Mesendoderm (in vitro differentiated cells): ENCODE measurements at regions not wholly inside any gene's neighbourhood (a gene's known extent, or its start where the extent isn't known, plus 50 kb on each side); places are given as distances from the start of the nearest gene placed in this dataset.

Experiments
- DNase-seq: peaks from one replicate; pipeline ENCODE4 v3.0.0; 2013
- H2AK5ac ChIP-seq: 2 replicates; pipeline ENCODE4 v1.6.1; 2013; ENCODE audit warnings: low read length, inconsistent platforms
- H2BK120ac ChIP-seq: 2 replicates; pipeline ENCODE4 v1.6.1; 2013; ENCODE audit warnings: low read depth, mild to moderate bottlenecking, low read length, moderate library complexity, mixed read lengths
- H2BK15ac ChIP-seq: replicated peaks from 2 replicates; pipeline ENCODE4 v1.6.1; 2013; ENCODE audit warnings: low read depth, mild to moderate bottlenecking, moderate library complexity
- H2BK5ac ChIP-seq: 2 replicates; pipeline ENCODE4 v1.6.1; 2013; ENCODE audit warnings: low read length, inconsistent platforms
- H3K18ac ChIP-seq: 2 replicates; pipeline ENCODE4 v1.6.1; 2013; ENCODE audit warnings: mild to moderate bottlenecking, low read length, mixed read lengths
- H3K23ac ChIP-seq: one replicate; pipeline ENCODE4 v1.6.1; 2013; ENCODE audit warnings: low read length
- H3K27ac ChIP-seq: 2 replicates; pipeline ENCODE4 v1.5.1; 2013; ENCODE audit warnings: low read depth, mild to moderate bottlenecking, inconsistent platforms, low read length, moderate library complexity
- H3K27me3 ChIP-seq: 2 replicates; pipeline ENCODE4 v1.6.1; 2013; ENCODE audit warnings: low read length, control low read depth, mild to moderate bottlenecking, inconsistent platforms; ENCODE audit not compliant: insufficient read depth, poor library complexity
- H3K36me3 ChIP-seq: 2 replicates; pipeline ENCODE4 v1.6.1; 2013; ENCODE audit warnings: low read length, inconsistent platforms; ENCODE audit not compliant: control insufficient read depth, insufficient read depth
- H3K4ac ChIP-seq: one replicate; pipeline ENCODE4 v1.6.1; 2013; ENCODE audit warnings: low read depth, mild to moderate bottlenecking, low read length, moderate library complexity
- H3K4me1 ChIP-seq: 2 replicates; pipeline ENCODE4 v1.6.1; 2013; ENCODE audit warnings: low read depth, low read length, inconsistent platforms; ENCODE audit not compliant: control insufficient read depth
- H3K4me2 ChIP-seq: 2 replicates; pipeline ENCODE4 v1.6.1; 2013; ENCODE audit warnings: low read length
- H3K4me3 ChIP-seq: 2 replicates; pipeline ENCODE4 v1.5.1; 2013; ENCODE audit warnings: mild to moderate bottlenecking, low read length
- H3K56ac ChIP-seq: one replicate; pipeline ENCODE4 v1.6.1; 2013; ENCODE audit warnings: low read length
- H3K79me1 ChIP-seq: 2 replicates; pipeline ENCODE4 v1.6.1; 2013; ENCODE audit warnings: low read length, inconsistent platforms
- H3K79me2 ChIP-seq: 2 replicates; pipeline ENCODE4 v1.6.1; 2013; ENCODE audit warnings: mild to moderate bottlenecking, low read length; ENCODE audit not compliant: control insufficient read depth, insufficient read depth
- H3K9ac ChIP-seq: 2 replicates; pipeline ENCODE4 v1.6.1; 2013; ENCODE audit warnings: low read length, inconsistent platforms
- H4K5ac ChIP-seq: one replicate; pipeline ENCODE4 v1.6.1; 2013; ENCODE audit warnings: low read length
- H4K8ac ChIP-seq: one replicate; pipeline ENCODE4 v1.6.1; 2013; ENCODE audit warnings: low read depth, mild to moderate bottlenecking, control low read depth, low read length, moderate library complexity
- WGBS: extraction: QIAGEN DNeasy Blood & Tissue Kit; methylation state at CpG from one replicate; pipeline ENCODE4 v1.1.7; 2013; ENCODE audit warnings: low lambda C conversion rate, missing lambda C conversion rate; ENCODE audit not compliant: insufficient coverage; ENCODE audit errors: extremely low coverage; 5-methylcytosine and 5-hydroxymethylcytosine counted together

DNA sequence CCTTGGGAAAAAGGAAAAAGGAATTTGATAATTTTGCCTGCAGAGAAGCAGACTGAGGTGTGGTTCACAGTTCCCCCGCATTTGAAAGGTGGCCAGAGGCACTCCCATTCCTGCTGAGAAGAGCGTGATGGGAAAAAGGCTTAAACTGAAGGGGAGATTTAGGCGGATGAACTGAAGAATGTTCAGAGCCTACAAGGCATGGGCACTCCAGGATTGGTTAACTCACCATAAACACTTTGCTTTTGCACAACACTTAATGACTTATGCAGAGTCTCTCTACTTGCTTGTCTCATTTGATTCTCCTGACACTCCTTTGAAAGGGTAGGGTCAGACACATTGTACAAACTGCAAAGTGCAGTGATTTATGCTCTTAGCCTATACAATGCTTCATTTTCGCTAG, 119.6 kb upstream of the RUNX1 start:
- H2BK15ac ChIP-seq, result no peak overlapping the region
- H3K4me1 ChIP-seq, result peaks cover 5% of the 10 kb centered on the region
- H3K9ac ChIP-seq, result no peak overlapping the region
- H2BK5ac ChIP-seq, result no peak overlapping the region
- no peak overlapping the region for H3K18ac ChIP-seq
- H3K27me3 ChIP-seq, result no peaks in the 10 kb centered on the region
- H2AK5ac ChIP-seq, result no peak overlapping the region
- no peak overlapping the region for H4K8ac ChIP-seq
- DNase-seq, result peak; percentile 13
- H3K4me2 ChIP-seq, result no peak overlapping the region
- H3K23ac ChIP-seq, result no peak overlapping the region
- no peaks in the 10 kb centered on the region for H3K79me2 ChIP-seq
- H2BK120ac ChIP-seq, result no peak overlapping the region
- no peak overlapping the region for H4K5ac ChIP-seq
- no peak overlapping the region for H3K4me3 ChIP-seq
- H3K36me3 ChIP-seq, result no peaks in the 10 kb centered on the region
- H3K79me1 ChIP-seq, result no peaks in the 10 kb centered on the region
- no peak overlapping the region for H3K56ac ChIP-seq
- H3K27ac ChIP-seq, result no peak overlapping the region
- no CpG with 5 or more reads among the region's 4 CpGs for whole genome bisulfite sequencing
- no peak overlapping the region for H3K4ac ChIP-seq

DNA sequence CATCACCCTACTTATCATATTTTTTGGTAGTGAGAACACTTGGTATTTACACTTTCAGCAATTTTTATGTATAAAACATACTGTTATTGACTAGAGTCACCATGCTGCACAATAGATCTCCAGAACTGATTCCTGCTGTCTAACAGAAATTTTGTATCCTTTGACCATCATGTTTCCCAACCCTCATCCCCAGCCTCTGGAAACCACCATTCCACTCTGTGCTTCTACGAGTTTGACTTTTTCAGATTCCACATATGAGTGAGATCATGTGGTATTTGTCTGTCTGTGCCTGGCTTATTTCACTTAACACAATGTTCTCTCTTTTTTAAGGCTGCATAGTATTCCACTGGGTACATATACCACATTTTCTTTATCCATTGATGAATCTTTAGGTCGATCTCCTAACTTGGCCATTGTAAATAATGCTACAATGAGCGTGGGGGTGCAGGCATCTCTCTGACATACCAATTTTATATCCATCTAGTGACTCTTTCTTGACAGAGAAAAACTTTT, 115.9 kb upstream of the RUNX1 start:
- H3K56ac ChIP-seq, result no peak overlapping the region
- no peak for DNase-seq
- no CpG with 5 or more reads among the region's 3 CpGs for WGBS
- H2BK120ac ChIP-seq, result no peak overlapping the region
- no peaks in the 10 kb centered on the region for H3K79me2 ChIP-seq
- no peaks in the 10 kb centered on the region for H3K27me3 ChIP-seq
- H3K18ac ChIP-seq, result no peak overlapping the region
- no peak overlapping the region for H2AK5ac ChIP-seq
- no peaks in the 10 kb centered on the region for H3K79me1 ChIP-seq
- no peak overlapping the region for H3K4ac ChIP-seq
- no peak overlapping the region for H3K27ac ChIP-seq
- no peak overlapping the region for H2BK15ac ChIP-seq
- H3K23ac ChIP-seq, result no peak overlapping the region
- no peak overlapping the region for H3K4me3 ChIP-seq
- no peak overlapping the region for H4K5ac ChIP-seq
- H2BK5ac ChIP-seq, result no peak overlapping the region
- no peaks in the 10 kb centered on the region for H3K36me3 ChIP-seq
- no peak overlapping the region for H4K8ac ChIP-seq
- no peak overlapping the region for H3K9ac ChIP-seq
- no peak overlapping the region for H3K4me2 ChIP-seq
- H3K4me1 ChIP-seq, result peaks cover 5% of the 10 kb centered on the region

DNA sequence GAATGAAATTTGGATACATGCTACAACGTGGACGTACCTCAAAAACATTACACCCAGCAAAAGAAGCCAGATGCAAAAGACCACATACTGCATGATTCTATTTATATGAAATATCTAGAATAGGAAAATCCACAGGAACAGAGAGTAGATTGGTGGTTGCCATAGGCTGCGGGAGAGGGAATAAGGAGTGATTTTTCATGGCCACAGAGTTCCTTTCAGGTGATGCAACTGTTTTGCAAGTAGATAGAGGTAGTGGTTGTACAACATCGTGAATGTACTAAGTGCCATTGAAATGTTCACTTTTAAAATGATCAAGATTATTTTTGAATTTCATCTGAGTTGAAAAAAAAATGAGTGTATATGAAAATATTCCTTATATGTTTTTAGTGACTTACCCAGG, 115.3 kb upstream of the RUNX1 start:
- no peak overlapping the region for H3K9ac ChIP-seq
- H2BK5ac ChIP-seq, result no peak overlapping the region
- no peak overlapping the region for H4K5ac ChIP-seq
- no peak overlapping the region for H3K56ac ChIP-seq
- no peak overlapping the region for H2AK5ac ChIP-seq
- H4K8ac ChIP-seq, result no peak overlapping the region
- no peak overlapping the region for H3K18ac ChIP-seq
- no peak overlapping the region for H2BK15ac ChIP-seq
- H3K36me3 ChIP-seq, result no peaks in the 10 kb centered on the region
- no peak overlapping the region for H3K27ac ChIP-seq
- no peaks in the 10 kb centered on the region for H3K79me1 ChIP-seq
- whole genome bisulfite sequencing, result no CpG with 5 or more reads among the region's 4 CpGs
- DNase-seq, result no peak
- H3K27me3 ChIP-seq, result no peaks in the 10 kb centered on the region
- H3K4me3 ChIP-seq, result no peak overlapping the region
- no peak overlapping the region for H3K4me2 ChIP-seq
- H3K79me2 ChIP-seq, result no peaks in the 10 kb centered on the region
- H3K4me1 ChIP-seq, result peaks cover 5% of the 10 kb centered on the region
- no peak overlapping the region for H2BK120ac ChIP-seq
- no peak overlapping the region for H3K23ac ChIP-seq
- no peak overlapping the region for H3K4ac ChIP-seq

DNA sequence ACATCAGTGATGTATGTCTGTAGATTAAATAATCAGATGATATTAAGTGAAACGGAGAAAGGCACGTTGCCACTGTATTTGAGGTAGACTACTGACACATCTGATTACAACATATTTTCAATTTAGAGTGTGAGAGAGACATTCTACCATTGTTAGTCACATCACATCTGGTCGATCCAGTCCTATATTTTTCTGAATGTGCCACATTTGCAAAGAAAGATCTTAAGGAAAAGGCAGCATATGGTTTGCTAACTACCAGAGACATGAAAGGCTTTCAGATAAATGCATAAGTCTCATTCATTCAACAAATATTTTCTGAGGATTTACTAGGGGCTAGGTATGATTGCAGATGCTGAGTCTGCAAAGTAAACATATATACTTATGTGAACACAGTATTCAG, 114.3 kb upstream of the RUNX1 start:
- DNase-seq, result no peak

DNA sequence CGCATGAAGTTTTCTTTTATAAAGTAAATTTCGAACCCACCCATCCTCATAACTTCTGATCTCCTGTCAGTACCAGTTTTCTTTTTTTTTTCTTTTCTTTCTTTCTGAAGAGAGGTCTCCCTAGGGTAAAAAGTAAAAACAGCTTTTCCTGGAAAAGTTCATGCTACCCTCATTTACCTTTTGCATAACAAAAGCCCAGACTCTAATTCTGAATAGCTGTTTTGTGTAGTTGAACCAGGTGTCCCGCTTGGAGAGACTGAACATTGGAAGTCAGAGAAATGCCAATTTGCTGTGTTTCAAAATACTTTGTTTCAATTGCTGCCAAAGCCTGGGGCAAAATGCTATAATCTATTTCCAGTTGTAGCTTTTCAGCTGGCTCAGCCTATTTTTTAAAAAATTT, 113.7 kb upstream of the RUNX1 start:
- no peak overlapping the region for H2BK15ac ChIP-seq
- H3K27ac ChIP-seq, result no peak overlapping the region
- no peaks in the 10 kb centered on the region for H3K79me1 ChIP-seq
- no CpG with 5 or more reads among the region's 3 CpGs for WGBS
- H3K56ac ChIP-seq, result no peak overlapping the region
- no peak overlapping the region for H2BK5ac ChIP-seq
- H2BK120ac ChIP-seq, result no peak overlapping the region
- no peak overlapping the region for H4K8ac ChIP-seq
- no peak overlapping the region for H3K4ac ChIP-seq
- no peak for DNase-seq
- no peak overlapping the region for H3K4me2 ChIP-seq
- H3K79me2 ChIP-seq, result no peaks in the 10 kb centered on the region
- no peaks in the 10 kb centered on the region for H3K27me3 ChIP-seq
- no peak overlapping the region for H3K4me3 ChIP-seq
- H4K5ac ChIP-seq, result no peak overlapping the region
- no peak overlapping the region for H3K23ac ChIP-seq
- H3K9ac ChIP-seq, result no peak overlapping the region
- no peaks in the 10 kb centered on the region for H3K4me1 ChIP-seq
- H3K36me3 ChIP-seq, result no peaks in the 10 kb centered on the region
- no peak overlapping the region for H2AK5ac ChIP-seq
- H3K18ac ChIP-seq, result no peak overlapping the region

More for the DNA sequence above, 114.3 kb upstream of the RUNX1 start:
- Histone ChIP-seq H2BK15ac (no peak overlapping the region), H3K4ac (no peak overlapping the region), H3K27me3 (no peaks in the 10 kb centered on the region), H2AK5ac (no peak overlapping the region), H3K36me3 (no peaks in the 10 kb centered on the region), H3K79me2 (no peaks in the 10 kb centered on the region), H3K56ac (no peak overlapping the region), H3K18ac (no peak overlapping the region), H3K9ac (no peak overlapping the region), H4K8ac (no peak overlapping the region), H3K27ac (no peak overlapping the region), H2BK120ac (no peak overlapping the region), H3K4me3 (no peak overlapping the region), H3K4me1 (peaks cover 2% of the 10 kb centered on the region), H3K23ac (no peak overlapping the region), H4K5ac (no peak overlapping the region), H3K79me1 (no peaks in the 10 kb centered on the region), H3K4me2 (no peak overlapping the region), H2BK5ac (no peak overlapping the region)
- WGBS, result no CpG with 5 or more reads among the region's 3 CpGs

DNA sequence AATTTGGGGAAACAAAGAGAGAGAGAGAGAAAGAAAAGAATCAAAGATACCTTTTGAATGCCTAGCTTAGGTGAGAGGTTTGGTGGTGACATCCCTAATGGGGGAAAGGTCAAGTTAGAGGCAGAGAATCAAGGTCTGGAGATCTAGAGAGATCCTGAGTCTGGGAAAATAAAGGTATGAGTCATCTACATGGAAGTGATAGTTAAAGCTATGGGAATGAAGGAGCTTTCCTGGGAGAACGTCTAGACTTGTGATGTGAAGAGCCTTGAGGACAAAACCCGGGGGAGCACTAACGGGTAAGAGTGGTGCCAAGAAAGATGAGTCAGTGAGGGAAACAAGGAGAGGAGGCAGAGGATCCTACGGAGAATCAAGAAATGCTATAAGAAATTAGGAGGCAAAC, 110.8 kb upstream of the RUNX1 start:
- Histone ChIP-seq H2BK120ac (no peak overlapping the region), H3K36me3 (no peaks in the 10 kb centered on the region), H3K4me2 (no peak overlapping the region), H3K56ac (no peak overlapping the region), H3K23ac (no peak overlapping the region), H2BK15ac (no peak overlapping the region), H3K9ac (no peak overlapping the region), H2BK5ac (no peak overlapping the region), H3K4me3 (no peak overlapping the region), H3K27ac (no peak overlapping the region), H4K5ac (no peak overlapping the region), H3K18ac (no peak overlapping the region), H3K79me1 (no peaks in the 10 kb centered on the region), H3K4me1 (no peaks in the 10 kb centered on the region), H4K8ac (no peak overlapping the region), H3K4ac (no peak overlapping the region), H2AK5ac (no peak overlapping the region), H3K27me3 (no peaks in the 10 kb centered on the region), H3K79me2 (no peaks in the 10 kb centered on the region)
- WGBS, result no CpG with 5 or more reads among the region's 4 CpGs
- no peak for DNase-seq
